ENCODE measurements at regions not wholly inside any gene's neighbourhood (a gene's known extent, or its start where the extent isn't known, plus 50 kb on each side); places are given as distances from the start of the nearest gene placed in this dataset.

- no peak for DNase-seq
- no peaks in the 10 kb centered on the region for H3K36me3 ChIP-seq (ENCODE audit: control insufficient read depth, insufficient read depth, low read length)
- no peak overlapping the region for H3K27ac ChIP-seq (ENCODE audit: low read length)
- peaks cover 3% of the 10 kb centered on the region for H3K4me1 ChIP-seq (ENCODE audit: control insufficient read depth, insufficient read depth, low read length)
- no CpG with 5 or more reads among the region's 1 CpG for WGBS (ENCODE audit: insufficient coverage, low lambda C conversion rate)
- no peaks in the 10 kb centered on the region for H3K9me3 ChIP-seq (ENCODE audit: control insufficient read depth, low read depth, low read length)
- H3K27me3 ChIP-seq (ENCODE audit: control insufficient read depth, insufficient read depth, low read length) = no peaks in the 10 kb centered on the region
- no peak overlapping the region for H3K4me3 ChIP-seq (ENCODE audit: low read length)
Measured at GRCh38 chr2:217513258-217513657, 489.5 kb downstream of the TNS1 start.

GRCh38 chr2:217512728-217513127 lies 490.1 kb downstream of the TNS1 start:
- Histone ChIP-seq H3K4me1 (ENCODE audit: control insufficient read depth, insufficient read depth, low read length) (peaks cover 3% of the 10 kb centered on the region), H3K9me3 (ENCODE audit: control insufficient read depth, low read depth, low read length) (no peaks in the 10 kb centered on the region), H3K27ac (ENCODE audit: low read length) (no peak overlapping the region), H3K4me3 (ENCODE audit: low read length) (no peak overlapping the region), H3K27me3 (ENCODE audit: control insufficient read depth, insufficient read depth, low read length) (no peaks in the 10 kb centered on the region), H3K36me3 (ENCODE audit: control insufficient read depth, insufficient read depth, low read length) (no peaks in the 10 kb centered on the region)
- no peak for DNase-seq
- no CpG with 5 or more reads among the region's 4 CpGs for WGBS (ENCODE audit: insufficient coverage, low lambda C conversion rate)

GRCh38 chr2:217512259-217512658 lies 490.5 kb downstream of the TNS1 start:
- peaks cover 3% of the 10 kb centered on the region for H3K4me1 ChIP-seq (ENCODE audit: control insufficient read depth, insufficient read depth, low read length)
- H3K36me3 ChIP-seq (ENCODE audit: control insufficient read depth, insufficient read depth, low read length) = no peaks in the 10 kb centered on the region
- H3K27me3 ChIP-seq (ENCODE audit: control insufficient read depth, insufficient read depth, low read length) = no peaks in the 10 kb centered on the region
- no peak for DNase-seq
- WGBS (ENCODE audit: insufficient coverage, low lambda C conversion rate) = 43% methylated on average over 1 of the region's 1 CpG
- no peaks in the 10 kb centered on the region for H3K9me3 ChIP-seq (ENCODE audit: control insufficient read depth, low read depth, low read length)
- H3K27ac ChIP-seq (ENCODE audit: low read length) = no peak overlapping the region
- H3K4me3 ChIP-seq (ENCODE audit: low read length) = no peak overlapping the region

GRCh38 chr2:217511850-217512249 lies 490.9 kb downstream of the TNS1 start:
- Histone ChIP-seq H3K36me3 (ENCODE audit: control insufficient read depth, insufficient read depth, low read length) (no peaks in the 10 kb centered on the region), H3K9me3 (ENCODE audit: control insufficient read depth, low read depth, low read length) (no peaks in the 10 kb centered on the region), H3K4me3 (ENCODE audit: low read length) (no peak overlapping the region), H3K4me1 (ENCODE audit: control insufficient read depth, insufficient read depth, low read length) (peaks cover 3% of the 10 kb centered on the region), H3K27me3 (ENCODE audit: control insufficient read depth, insufficient read depth, low read length) (no peaks in the 10 kb centered on the region), H3K27ac (ENCODE audit: low read length) (no peak overlapping the region)
- no peak for DNase-seq
- WGBS (ENCODE audit: insufficient coverage, low lambda C conversion rate) = 70% methylated on average over 2 of the region's 3 CpGs

- H3K4me1 ChIP-seq (ENCODE audit: control insufficient read depth, insufficient read depth, low read length) = peaks cover 3% of the 10 kb centered on the region
- H3K27me3 ChIP-seq (ENCODE audit: control insufficient read depth, insufficient read depth, low read length) = no peaks in the 10 kb centered on the region
- H3K27ac ChIP-seq (ENCODE audit: low read length) = no peak overlapping the region
- H3K9me3 ChIP-seq (ENCODE audit: control insufficient read depth, low read depth, low read length) = no peaks in the 10 kb centered on the region
- 92% methylated on average over 2 of the region's 9 CpGs for WGBS (ENCODE audit: insufficient coverage, low lambda C conversion rate)
- DNase-seq = peak; percentile 68 to 73
- H3K4me3 ChIP-seq (ENCODE audit: low read length) = no peak overlapping the region
- no peaks in the 10 kb centered on the region for H3K36me3 ChIP-seq (ENCODE audit: control insufficient read depth, insufficient read depth, low read length)
Measured at GRCh38 chr2:217510771-217511291, 492.0 kb downstream of the TNS1 start.

GRCh38 chr2:217505303-217505702 lies 497.5 kb downstream of the TNS1 start:
- H3K27ac ChIP-seq (ENCODE audit: low read length) = no peak overlapping the region
- no peak for DNase-seq
- no peaks in the 10 kb centered on the region for H3K4me1 ChIP-seq (ENCODE audit: control insufficient read depth, insufficient read depth, low read length)
- no peaks in the 10 kb centered on the region for H3K9me3 ChIP-seq (ENCODE audit: control insufficient read depth, low read depth, low read length)
- WGBS (ENCODE audit: insufficient coverage, low lambda C conversion rate) = no CpG with 5 or more reads among the region's 1 CpG
- H3K4me3 ChIP-seq (ENCODE audit: low read length) = no peak overlapping the region
- no peaks in the 10 kb centered on the region for H3K36me3 ChIP-seq (ENCODE audit: control insufficient read depth, insufficient read depth, low read length)
- H3K27me3 ChIP-seq (ENCODE audit: control insufficient read depth, insufficient read depth, low read length) = no peaks in the 10 kb centered on the region

GRCh38 chr2:217501887-217502286 lies 500.9 kb downstream of the TNS1 start:
- no peak overlapping the region for H3K4me3 ChIP-seq (ENCODE audit: low read length)
- DNase-seq = no peak
- H3K4me1 ChIP-seq (ENCODE audit: control insufficient read depth, insufficient read depth, low read length) = peaks cover 8% of the 10 kb centered on the region
- H3K27ac ChIP-seq (ENCODE audit: low read length) = no peak overlapping the region
- 92% methylated on average over 2 of the region's 2 CpGs for WGBS (ENCODE audit: insufficient coverage, low lambda C conversion rate)
- H3K36me3 ChIP-seq (ENCODE audit: control insufficient read depth, insufficient read depth, low read length) = no peaks in the 10 kb centered on the region
- H3K27me3 ChIP-seq (ENCODE audit: control insufficient read depth, insufficient read depth, low read length) = no peaks in the 10 kb centered on the region
- H3K9me3 ChIP-seq (ENCODE audit: control insufficient read depth, low read depth, low read length) = no peaks in the 10 kb centered on the region

- Histone ChIP-seq H3K27ac (ENCODE audit: low read length) (peak overlapping the region; percentile 48), H3K9me3 (ENCODE audit: control insufficient read depth, low read depth, low read length) (no peaks in the 10 kb centered on the region), H3K27me3 (ENCODE audit: control insufficient read depth, insufficient read depth, low read length) (no peaks in the 10 kb centered on the region), H3K4me3 (ENCODE audit: low read length) (no peak overlapping the region), H3K36me3 (ENCODE audit: control insufficient read depth, insufficient read depth, low read length) (no peaks in the 10 kb centered on the region), H3K4me1 (ENCODE audit: control insufficient read depth, insufficient read depth, low read length) (peaks cover 14% of the 10 kb centered on the region)
- DNase-seq = peak; percentile 10 to 53
- WGBS (ENCODE audit: insufficient coverage, low lambda C conversion rate) = no CpG with 5 or more reads among the region's 3 CpGs
Measured at GRCh38 chr2:217497843-217498377, 504.9 kb downstream of the TNS1 start.

GRCh38 chr2:217494557-217494956 lies 508.2 kb downstream of the TNS1 start:
- Histone ChIP-seq H3K9me3 (ENCODE audit: control insufficient read depth, low read depth, low read length) (no peaks in the 10 kb centered on the region), H3K4me1 (ENCODE audit: control insufficient read depth, insufficient read depth, low read length) (peaks cover 20% of the 10 kb centered on the region), H3K27me3 (ENCODE audit: control insufficient read depth, insufficient read depth, low read length) (peaks cover under 1% of the 10 kb centered on the region), H3K27ac (ENCODE audit: low read length) (no peak overlapping the region), H3K4me3 (ENCODE audit: low read length) (no peak overlapping the region), H3K36me3 (ENCODE audit: control insufficient read depth, insufficient read depth, low read length) (no peaks in the 10 kb centered on the region)
- DNase-seq = no peak
- 100% methylated on average over 1 of the region's 4 CpGs for WGBS (ENCODE audit: insufficient coverage, low lambda C conversion rate)

GRCh38 chr2:217491271-217491670 lies 511.5 kb downstream of the TNS1 start:
- DNase-seq = peak; percentile 61 to 70
- no peaks in the 10 kb centered on the region for H3K9me3 ChIP-seq (ENCODE audit: control insufficient read depth, low read depth, low read length)
- H3K4me1 ChIP-seq (ENCODE audit: control insufficient read depth, insufficient read depth, low read length) = peaks cover 8% of the 10 kb centered on the region
- H3K36me3 ChIP-seq (ENCODE audit: control insufficient read depth, insufficient read depth, low read length) = no peaks in the 10 kb centered on the region
- no CpG with 5 or more reads among the region's 2 CpGs for WGBS (ENCODE audit: insufficient coverage, low lambda C conversion rate)
- H3K4me3 ChIP-seq (ENCODE audit: low read length) = no peak overlapping the region
- H3K27ac ChIP-seq (ENCODE audit: low read length) = peak overlapping the region; percentile 76
- peaks cover 2% of the 10 kb centered on the region for H3K27me3 ChIP-seq (ENCODE audit: control insufficient read depth, insufficient read depth, low read length)

Data from large intestine (tissue), 3 donors.